ENCODE measurements at regions not wholly inside any gene's neighbourhood (a gene's known extent, or its start where the extent isn't known, plus 50 kb on each side); places are given as distances from the start of the nearest gene placed in this dataset.

DNA sequence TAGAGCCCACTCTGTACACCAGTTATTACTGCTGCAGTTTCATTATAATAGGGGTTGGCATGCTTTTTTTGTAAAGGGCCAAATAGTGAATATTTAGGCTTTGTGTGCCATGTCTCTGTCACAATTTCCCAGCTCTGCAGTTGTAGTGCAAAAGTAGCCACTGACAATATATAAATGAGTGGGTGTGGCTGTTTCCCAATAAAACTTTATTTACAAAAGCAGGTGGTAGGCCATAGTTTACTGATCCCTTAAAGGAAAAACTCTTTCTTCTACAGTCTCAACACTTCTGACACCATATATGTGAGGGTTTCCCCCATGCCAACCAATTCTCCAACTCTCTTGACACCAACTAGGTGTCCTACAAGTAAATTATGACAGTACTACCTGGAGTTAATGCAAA, 110.2 kb upstream of the NAP1L1 start:
- no peaks in the 10 kb centered on the region for H3K27me3 ChIP-seq (ENCODE audit: low read depth, low read length)
- no peaks in the 10 kb centered on the region for H3K4me1 ChIP-seq (ENCODE audit: control insufficient read depth in 1 of 2, insufficient read depth in 2 of 2, low read length in 2 of 2)
- H3K4me3 ChIP-seq (ENCODE audit: low read depth in 1 of 2, low read length in 2 of 2), result no peak overlapping the region
- H3K36me3 ChIP-seq (ENCODE audit: control insufficient read depth in 1 of 2, insufficient read depth in 2 of 2, low read length in 2 of 2), result no peaks in the 10 kb centered on the region
- peaks cover 12 to 14% of the 10 kb centered on the region in 2 donors for H3K9me3 ChIP-seq (ENCODE audit: control insufficient read depth in 1 of 2, low read length in 2 of 2)
- no peak overlapping the region for H3K27ac ChIP-seq (ENCODE audit: low read length)

- H3K27ac ChIP-seq (ENCODE audit: low read length), result no peak overlapping the region
- H3K36me3 ChIP-seq (ENCODE audit: control insufficient read depth in 1 of 2, insufficient read depth in 2 of 2, low read length in 2 of 2), result no peaks in the 10 kb centered on the region
- peaks cover 6 to 7% of the 10 kb centered on the region in 2 donors for H3K9me3 ChIP-seq (ENCODE audit: control insufficient read depth in 1 of 2, low read length in 2 of 2)
- H3K27me3 ChIP-seq (ENCODE audit: low read depth, low read length), result no peaks in the 10 kb centered on the region
- H3K4me3 ChIP-seq (ENCODE audit: low read depth in 1 of 2, low read length in 2 of 2), result no peak overlapping the region
- no peaks in the 10 kb centered on the region for H3K4me1 ChIP-seq (ENCODE audit: control insufficient read depth in 1 of 2, insufficient read depth in 2 of 2, low read length in 2 of 2)
Observed at GRCh38 chr12:76193961-76194360, 109.5 kb upstream of the NAP1L1 start.

GRCh38 chr12:76192416-76192815, 107.9 kb upstream of the NAP1L1 start:
- Histone ChIP-seq H3K4me3 (ENCODE audit: low read depth in 1 of 2, low read length in 2 of 2) (no peak overlapping the region), H3K36me3 (ENCODE audit: control insufficient read depth in 1 of 2, insufficient read depth in 2 of 2, low read length in 2 of 2) (no peaks in the 10 kb centered on the region), H3K27ac (ENCODE audit: low read length) (no peak overlapping the region), H3K9me3 (ENCODE audit: control insufficient read depth in 1 of 2, low read length in 2 of 2) (no peaks in the 10 kb centered on the region), H3K27me3 (ENCODE audit: low read depth, low read length) (no peaks in the 10 kb centered on the region), H3K4me1 (ENCODE audit: control insufficient read depth in 1 of 2, insufficient read depth in 2 of 2, low read length in 2 of 2) (no peaks in the 10 kb centered on the region)

DNA sequence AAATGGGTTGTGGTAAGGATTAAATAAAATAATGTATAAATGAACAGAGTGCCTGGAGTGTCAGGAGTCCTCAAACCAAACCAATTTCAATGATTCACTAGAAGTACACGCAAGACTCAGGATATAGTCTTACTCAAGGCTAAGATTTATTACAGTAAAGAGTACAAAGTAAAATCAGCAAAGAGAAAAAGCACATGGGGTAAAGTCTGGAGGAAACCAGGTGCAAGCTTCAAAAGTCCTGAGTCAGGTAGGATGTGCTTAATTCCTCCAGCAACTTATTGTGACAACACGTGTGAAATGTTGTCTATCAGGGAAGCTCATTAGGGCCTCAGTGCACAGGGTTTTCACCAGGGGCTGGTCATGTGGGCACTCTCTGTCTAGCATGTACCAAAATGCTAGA, 105.8 kb upstream of the NAP1L1 start:
- H3K27ac ChIP-seq (ENCODE audit: low read length), result no peak overlapping the region
- no peaks in the 10 kb centered on the region for H3K9me3 ChIP-seq (ENCODE audit: control insufficient read depth in 1 of 2, low read length in 2 of 2)
- no peaks in the 10 kb centered on the region for H3K4me1 ChIP-seq (ENCODE audit: control insufficient read depth in 1 of 2, insufficient read depth in 2 of 2, low read length in 2 of 2)
- H3K4me3 ChIP-seq (ENCODE audit: low read depth in 1 of 2, low read length in 2 of 2), result no peak overlapping the region
- no peaks in the 10 kb centered on the region for H3K36me3 ChIP-seq (ENCODE audit: control insufficient read depth in 1 of 2, insufficient read depth in 2 of 2, low read length in 2 of 2)
- no peaks in the 10 kb centered on the region for H3K27me3 ChIP-seq (ENCODE audit: low read depth, low read length)

GRCh38 chr12:76189851-76190250, 105.4 kb upstream of the NAP1L1 start:
- no peaks in the 10 kb centered on the region for H3K27me3 ChIP-seq (ENCODE audit: low read depth, low read length)
- H3K4me3 ChIP-seq (ENCODE audit: low read depth in 1 of 2, low read length in 2 of 2), result no peak overlapping the region
- no peaks in the 10 kb centered on the region for H3K4me1 ChIP-seq (ENCODE audit: control insufficient read depth in 1 of 2, insufficient read depth in 2 of 2, low read length in 2 of 2)
- H3K36me3 ChIP-seq (ENCODE audit: control insufficient read depth in 1 of 2, insufficient read depth in 2 of 2, low read length in 2 of 2), result no peaks in the 10 kb centered on the region
- H3K27ac ChIP-seq (ENCODE audit: low read length), result no peak overlapping the region
- H3K9me3 ChIP-seq (ENCODE audit: control insufficient read depth in 1 of 2, low read length in 2 of 2), result no peaks in the 10 kb centered on the region

DNA sequence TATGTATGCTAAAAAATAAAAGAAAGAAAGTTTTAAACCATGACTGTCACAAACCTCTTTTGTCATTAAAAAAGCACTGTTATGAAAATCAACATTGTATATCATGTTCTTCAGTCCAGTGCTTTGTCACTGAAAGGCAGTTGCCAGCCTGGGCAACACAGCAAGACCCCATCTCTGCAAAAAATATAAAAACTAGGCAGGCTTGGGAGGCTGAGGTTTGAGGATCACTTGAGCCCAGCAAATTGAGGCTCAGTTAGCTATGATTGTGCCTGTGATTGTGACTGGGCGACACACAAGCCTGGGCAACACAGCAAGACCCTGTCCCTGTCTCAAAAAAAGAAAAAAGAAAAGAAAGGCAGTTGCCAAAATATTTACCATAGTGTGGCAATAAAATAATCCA, 102.7 kb upstream of the NAP1L1 start:
- Histone ChIP-seq H3K9me3 (ENCODE audit: control insufficient read depth in 1 of 2, low read length in 2 of 2) (no peaks in the 10 kb centered on the region), H3K27ac (ENCODE audit: low read length) (no peak overlapping the region), H3K27me3 (ENCODE audit: low read depth, low read length) (no peaks in the 10 kb centered on the region), H3K4me3 (ENCODE audit: low read depth in 1 of 2, low read length in 2 of 2) (no peak overlapping the region), H3K4me1 (ENCODE audit: control insufficient read depth in 1 of 2, insufficient read depth in 2 of 2, low read length in 2 of 2) (no peaks in the 10 kb centered on the region), H3K36me3 (ENCODE audit: control insufficient read depth in 1 of 2, insufficient read depth in 2 of 2, low read length in 2 of 2) (no peaks in the 10 kb centered on the region)

DNA sequence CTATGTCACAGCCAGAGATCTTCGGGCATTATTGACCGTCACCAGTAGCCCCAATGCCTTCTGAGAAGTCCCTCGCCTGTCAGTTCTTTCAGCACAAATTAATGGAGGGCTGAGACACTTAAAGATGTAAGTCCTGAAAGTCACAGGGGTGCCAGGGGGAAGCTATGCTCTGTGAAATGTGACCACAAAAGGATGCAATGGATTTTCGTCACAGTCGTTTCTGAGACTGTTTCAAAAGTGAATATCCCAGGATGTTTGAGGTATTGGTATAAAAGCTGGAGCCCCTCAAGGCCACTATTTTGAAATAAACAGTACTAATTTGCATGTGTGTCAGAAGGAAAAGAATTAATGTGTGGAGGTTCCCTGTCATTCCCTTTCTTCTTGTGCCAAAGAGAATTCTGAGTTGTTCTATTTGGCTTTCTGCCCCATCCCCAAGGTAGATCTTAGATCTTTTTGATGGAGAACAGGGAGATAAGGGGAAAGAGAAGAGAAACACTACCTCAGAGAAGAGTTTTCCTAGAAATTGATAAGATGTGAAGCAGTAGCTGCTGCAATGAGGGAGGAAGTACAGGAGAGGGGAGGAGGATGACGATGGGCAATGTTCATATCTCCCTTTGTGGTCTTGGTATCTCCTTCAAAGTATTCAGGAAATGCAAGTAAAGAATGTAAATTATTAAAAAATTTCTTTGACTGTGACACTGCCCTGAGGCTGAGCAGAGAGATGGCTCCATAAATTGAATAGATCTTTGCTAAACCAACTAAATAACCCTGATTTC, 101.8 kb upstream of the NAP1L1 start:
- Histone ChIP-seq H3K27ac (ENCODE audit: low read length) (no peak overlapping the region), H3K4me3 (ENCODE audit: low read depth in 1 of 2, low read length in 2 of 2) (no peak overlapping the region), H3K9me3 (ENCODE audit: control insufficient read depth in 1 of 2, low read length in 2 of 2) (no peaks in the 10 kb centered on the region), H3K27me3 (ENCODE audit: low read depth, low read length) (no peaks in the 10 kb centered on the region), H3K4me1 (ENCODE audit: control insufficient read depth in 1 of 2, insufficient read depth in 2 of 2, low read length in 2 of 2) (no peaks in the 10 kb centered on the region), H3K36me3 (ENCODE audit: control insufficient read depth in 1 of 2, insufficient read depth in 2 of 2, low read length in 2 of 2) (no peaks in the 10 kb centered on the region)

DNA sequence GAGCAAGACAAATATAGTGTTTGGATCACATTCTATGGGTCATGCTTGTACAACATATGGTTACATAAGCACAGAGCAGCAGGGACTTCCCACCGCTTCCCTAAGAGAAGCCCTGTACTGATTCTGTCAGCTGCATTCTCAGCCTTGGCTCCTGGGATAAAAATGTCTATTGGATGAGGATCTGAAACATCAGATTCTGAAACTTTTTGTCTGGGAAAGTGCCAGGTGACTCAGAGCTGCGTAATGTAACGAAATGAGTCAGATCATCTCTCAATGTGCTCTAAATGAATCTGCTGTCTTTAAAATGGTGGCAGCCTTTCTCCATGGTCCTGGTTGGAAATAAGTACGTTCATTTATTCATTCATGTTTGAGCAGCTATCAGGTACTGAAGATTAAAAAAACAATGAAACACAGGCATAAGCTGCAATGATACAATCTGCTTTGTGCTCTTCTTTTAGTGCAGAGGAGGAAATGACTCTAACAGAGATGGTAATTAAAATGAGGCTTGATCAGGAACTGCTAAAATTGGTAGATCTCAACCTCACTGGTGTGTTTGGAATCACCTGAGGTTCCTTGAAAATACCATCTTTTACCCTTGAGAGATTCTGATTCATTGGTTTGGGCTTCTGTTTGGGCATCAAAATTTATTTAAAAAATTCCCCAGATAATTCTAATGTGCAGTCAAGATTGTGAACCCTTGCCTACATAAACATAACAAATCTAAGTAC, 99.1 kb upstream of the NAP1L1 start:
- Histone ChIP-seq H3K27me3 (ENCODE audit: low read depth, low read length) (no peaks in the 10 kb centered on the region), H3K9me3 (ENCODE audit: control insufficient read depth in 1 of 2, low read length in 2 of 2) (no peaks in the 10 kb centered on the region), H3K4me3 (ENCODE audit: low read depth in 1 of 2, low read length in 2 of 2) (no peak overlapping the region), H3K4me1 (ENCODE audit: control insufficient read depth in 1 of 2, insufficient read depth in 2 of 2, low read length in 2 of 2) (no peaks in the 10 kb centered on the region), H3K36me3 (ENCODE audit: control insufficient read depth in 1 of 2, insufficient read depth in 2 of 2, low read length in 2 of 2) (no peaks in the 10 kb centered on the region), H3K27ac (ENCODE audit: low read length) (no peak overlapping the region)

- H3K9me3 ChIP-seq (ENCODE audit: control insufficient read depth in 1 of 2, low read length in 2 of 2), result no peaks in the 10 kb centered on the region
Observed at GRCh38 chr12:76180401-76181277, 96.2 kb upstream of the NAP1L1 start.

GRCh38 chr12:76178452-76178851, 94.0 kb upstream of the NAP1L1 start:
- Histone ChIP-seq H3K27ac (ENCODE audit: low read length) (no peak overlapping the region), H3K36me3 (ENCODE audit: control insufficient read depth in 1 of 2, insufficient read depth in 2 of 2, low read length in 2 of 2) (no peaks in the 10 kb centered on the region), H3K4me3 (ENCODE audit: low read depth in 1 of 2, low read length in 2 of 2) (no peak overlapping the region), H3K4me1 (ENCODE audit: control insufficient read depth in 1 of 2, insufficient read depth in 2 of 2, low read length in 2 of 2) (no peaks in the 10 kb centered on the region), H3K9me3 (ENCODE audit: control insufficient read depth in 1 of 2, low read length in 2 of 2) (no peaks in the 10 kb centered on the region), H3K27me3 (ENCODE audit: low read depth, low read length) (no peaks in the 10 kb centered on the region)

More at GRCh38 chr12:76180401-76181277, 96.2 kb upstream of the NAP1L1 start:
- H3K27me3 ChIP-seq (ENCODE audit: low read depth, low read length), result no peaks in the 10 kb centered on the region
- H3K36me3 ChIP-seq (ENCODE audit: control insufficient read depth in 1 of 2, insufficient read depth in 2 of 2, low read length in 2 of 2), result no peaks in the 10 kb centered on the region
- H3K4me3 ChIP-seq (ENCODE audit: low read depth in 1 of 2, low read length in 2 of 2), result no peak overlapping the region
- H3K4me1 ChIP-seq (ENCODE audit: control insufficient read depth in 1 of 2, insufficient read depth in 2 of 2, low read length in 2 of 2), result no peaks in the 10 kb centered on the region
- no peak overlapping the region for H3K27ac ChIP-seq (ENCODE audit: low read length)

- Histone ChIP-seq H3K4me1 (ENCODE audit: control insufficient read depth in 1 of 2, insufficient read depth in 2 of 2, low read length in 2 of 2) (no peaks in the 10 kb centered on the region), H3K9me3 (ENCODE audit: control insufficient read depth in 1 of 2, low read length in 2 of 2) (no peaks in the 10 kb centered on the region), H3K36me3 (ENCODE audit: control insufficient read depth in 1 of 2, insufficient read depth in 2 of 2, low read length in 2 of 2) (no peaks in the 10 kb centered on the region), H3K27me3 (ENCODE audit: low read depth, low read length) (no peaks in the 10 kb centered on the region), H3K4me3 (ENCODE audit: low read depth in 1 of 2, low read length in 2 of 2) (no peak overlapping the region), H3K27ac (ENCODE audit: low read length) (no peak overlapping the region)
Observed at GRCh38 chr12:76177821-76178220, 93.3 kb upstream of the NAP1L1 start.
